ENCODE measurements at regions not wholly inside any gene's neighbourhood (a gene's known extent, or its start where the extent isn't known, plus 50 kb on each side); places are given as distances from the start of the nearest gene placed in this dataset.

DNA sequence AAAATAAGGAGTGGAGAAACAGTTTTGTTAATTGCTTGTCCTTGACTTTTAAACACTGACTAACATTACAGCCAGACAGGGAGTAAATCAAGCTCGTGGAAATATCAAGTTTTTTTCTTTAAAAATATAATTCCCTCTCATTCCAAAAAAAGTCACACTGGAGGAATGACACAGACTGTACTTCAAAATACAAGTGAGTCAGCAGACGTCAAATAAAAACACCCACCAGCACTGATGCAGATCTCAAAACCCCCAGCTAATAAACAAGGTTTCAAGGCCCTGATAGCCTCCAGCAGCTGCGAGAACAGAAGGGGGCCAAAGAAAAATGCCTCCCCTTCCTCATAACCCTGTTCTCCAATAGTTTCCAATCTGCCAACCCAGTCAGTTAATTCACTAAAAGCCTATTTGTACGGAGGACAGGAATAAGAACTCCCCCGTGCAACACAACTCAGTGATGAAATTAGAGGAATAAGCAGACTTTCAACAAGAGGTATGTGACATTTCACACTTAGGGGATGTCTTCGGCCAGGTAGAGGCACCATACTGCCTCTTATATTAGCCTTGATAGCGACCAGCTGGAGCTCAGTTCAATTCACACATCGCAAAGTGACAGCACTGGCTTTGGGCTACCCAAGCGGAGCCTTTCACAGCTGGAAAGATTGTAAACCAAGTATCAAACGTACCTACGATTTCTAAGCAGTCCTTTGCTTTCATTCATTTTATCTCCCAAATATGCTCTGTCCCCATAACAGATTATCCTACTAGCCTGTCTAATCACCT, 561.0 kb upstream of the KLF12 start:
- DNase-seq: no peak
- Mint-ChIP-seq H3K9me3 (peaks cover 0 to 3% (median 0%) of the 10 kb centered on the region in 9 donors), H3K4me3 (no peak overlapping the region), H3K27ac (no peak overlapping the region), H3K4me1 (no peaks in the 10 kb centered on the region), H3K36me3 (no peaks in the 10 kb centered on the region), H3K27me3 (peaks cover 0 to 5% (median under 1%) of the 10 kb centered on the region in 5 donors)
- POLR2A ChIA-PET: no interaction called here
- ATAC-seq: no peak

DNA sequence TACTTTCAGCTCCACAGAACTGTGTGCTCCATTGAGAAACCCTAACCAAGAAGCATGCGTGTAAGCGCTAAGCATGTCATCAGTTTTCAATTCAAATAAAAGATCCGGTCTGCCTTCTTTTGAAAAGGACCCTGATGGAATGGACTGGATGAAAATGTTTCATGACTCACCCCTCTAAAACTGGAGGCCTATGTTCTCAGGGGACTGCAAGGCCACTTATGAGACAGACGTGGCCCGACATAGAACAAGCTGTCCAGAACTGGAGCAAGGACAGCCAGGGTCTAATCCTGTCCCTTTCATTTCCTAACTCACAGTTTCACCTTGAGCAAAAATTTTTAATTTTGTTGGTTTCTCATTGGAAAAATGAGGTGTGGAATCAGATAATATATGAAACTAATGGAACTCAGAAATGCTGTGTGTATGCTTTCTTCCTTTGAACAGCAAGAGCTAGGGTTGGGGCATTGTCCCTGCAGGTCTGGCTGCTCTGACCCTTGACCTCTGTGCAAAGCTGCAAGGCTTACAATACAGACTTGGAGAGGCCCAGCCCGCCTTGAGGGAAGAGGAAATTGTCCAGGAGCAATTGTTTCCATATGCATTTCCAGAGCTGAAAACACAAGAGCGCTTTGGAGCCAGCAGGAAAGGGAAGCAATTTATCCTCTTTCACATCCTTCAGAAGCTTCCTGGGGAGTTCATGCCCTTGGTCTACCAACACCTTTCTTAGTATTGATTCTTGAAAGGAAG, 553.4 kb upstream of the KLF12 start:
- no peak overlapping the region for H3K4me3 Mint-ChIP-seq
- H3K9me3 Mint-ChIP-seq: peaks cover 2 to 19% (median 9%) of the 10 kb centered on the region in 9 donors
- H3K27ac Mint-ChIP-seq: no peak overlapping the region
- POLR2A ChIA-PET: no interaction called here
- no peak for ATAC-seq
- peaks cover 0 to 8% (median 1%) of the 10 kb centered on the region in 5 donors for H3K27me3 Mint-ChIP-seq
- no peaks in the 10 kb centered on the region for H3K36me3 Mint-ChIP-seq
- H3K4me1 Mint-ChIP-seq: no peaks in the 10 kb centered on the region
- no peak for DNase-seq

DNA sequence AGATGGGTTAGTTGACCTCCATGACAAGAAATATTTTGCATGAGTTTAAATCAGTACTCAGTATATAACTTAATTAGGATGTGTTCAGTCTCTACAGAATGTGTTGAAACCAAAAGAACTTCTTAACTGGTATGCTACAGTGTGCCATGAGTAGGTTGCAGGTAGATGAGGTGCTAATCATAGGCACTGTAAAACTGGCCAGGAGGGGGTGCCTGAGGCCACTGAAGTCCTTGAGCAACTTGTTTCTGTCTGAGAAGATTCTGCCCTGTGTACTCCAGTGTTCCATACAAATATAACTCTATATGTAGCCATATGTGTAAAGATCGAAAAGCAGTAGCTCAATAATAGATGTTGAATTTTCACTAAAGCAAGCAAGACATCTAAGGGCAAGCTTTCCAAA, 549.2 kb upstream of the KLF12 start:
- DNase-seq (no peak), ATAC-seq (no peak)
- Mint-ChIP-seq H3K4me3 (no peak overlapping the region), H3K9me3 (peaks cover 2 to 19% (median 9%) of the 10 kb centered on the region in 9 donors), H3K36me3 (no peaks in the 10 kb centered on the region), H3K27me3 (peaks cover 0 to 7% (median 2%) of the 10 kb centered on the region in 5 donors), H3K27ac (no peak overlapping the region), H3K4me1 (no peaks in the 10 kb centered on the region)
- POLR2A ChIA-PET: no interaction called here

DNA sequence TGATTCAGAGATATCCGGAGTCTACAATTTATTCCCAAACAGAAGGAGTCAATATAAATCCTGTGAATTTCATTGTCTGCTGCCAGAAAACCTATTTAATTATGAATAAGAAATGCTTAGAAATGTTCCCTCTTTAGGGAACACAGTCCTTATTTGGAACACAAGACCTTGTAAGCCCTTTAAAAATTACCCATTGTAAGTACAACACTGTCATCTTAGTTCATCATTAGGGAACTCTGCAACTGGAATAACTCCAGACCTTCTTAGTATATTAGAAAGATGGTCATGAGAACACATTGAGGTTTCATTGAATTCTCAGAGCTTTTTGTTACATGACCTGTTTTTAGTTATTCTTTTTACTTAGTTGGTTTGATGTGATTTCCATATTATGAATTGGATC, 548.5 kb upstream of the KLF12 start:
- H3K4me3 Mint-ChIP-seq: no peak overlapping the region
- H3K36me3 Mint-ChIP-seq: no peaks in the 10 kb centered on the region
- H3K4me1 Mint-ChIP-seq: no peaks in the 10 kb centered on the region
- DNase-seq (no peak), ATAC-seq (no peak)
- H3K9me3 Mint-ChIP-seq: peaks cover 2 to 19% (median 9%) of the 10 kb centered on the region in 9 donors
- H3K27ac Mint-ChIP-seq: no peak overlapping the region
- H3K27me3 Mint-ChIP-seq: peaks cover 0 to 7% (median 2%) of the 10 kb centered on the region in 5 donors
- POLR2A ChIA-PET: no interaction called here

DNA sequence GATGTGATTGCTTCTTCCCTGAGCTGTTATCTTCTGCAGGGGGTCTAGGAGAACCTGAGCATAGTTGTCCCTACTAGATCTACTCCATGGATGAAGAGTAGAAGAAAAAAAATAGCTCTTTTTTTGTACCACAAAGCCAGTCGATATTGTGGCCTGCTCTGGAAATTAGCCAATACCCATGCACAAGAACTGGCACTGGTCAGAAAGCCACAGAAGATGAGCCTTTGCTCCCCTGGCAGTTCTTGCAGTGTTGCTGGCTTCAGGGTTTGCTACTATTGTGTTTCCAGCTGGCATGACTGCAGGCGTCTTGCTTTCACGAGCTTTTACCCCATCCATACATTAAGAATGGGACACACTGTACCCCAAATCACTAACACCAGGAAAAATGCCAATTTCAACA, 547.7 kb upstream of the KLF12 start:
- no peaks in the 10 kb centered on the region for H3K36me3 Mint-ChIP-seq
- H3K4me1 Mint-ChIP-seq: no peaks in the 10 kb centered on the region
- H3K4me3 Mint-ChIP-seq: no peak overlapping the region
- H3K9me3 Mint-ChIP-seq: peaks cover 2 to 19% (median 9%) of the 10 kb centered on the region in 9 donors
- ATAC-seq (no peak), DNase-seq (no peak)
- POLR2A ChIA-PET: no interaction called here
- no peak overlapping the region for H3K27ac Mint-ChIP-seq
- peaks cover 0 to 7% (median 2%) of the 10 kb centered on the region in 5 donors for H3K27me3 Mint-ChIP-seq

DNA sequence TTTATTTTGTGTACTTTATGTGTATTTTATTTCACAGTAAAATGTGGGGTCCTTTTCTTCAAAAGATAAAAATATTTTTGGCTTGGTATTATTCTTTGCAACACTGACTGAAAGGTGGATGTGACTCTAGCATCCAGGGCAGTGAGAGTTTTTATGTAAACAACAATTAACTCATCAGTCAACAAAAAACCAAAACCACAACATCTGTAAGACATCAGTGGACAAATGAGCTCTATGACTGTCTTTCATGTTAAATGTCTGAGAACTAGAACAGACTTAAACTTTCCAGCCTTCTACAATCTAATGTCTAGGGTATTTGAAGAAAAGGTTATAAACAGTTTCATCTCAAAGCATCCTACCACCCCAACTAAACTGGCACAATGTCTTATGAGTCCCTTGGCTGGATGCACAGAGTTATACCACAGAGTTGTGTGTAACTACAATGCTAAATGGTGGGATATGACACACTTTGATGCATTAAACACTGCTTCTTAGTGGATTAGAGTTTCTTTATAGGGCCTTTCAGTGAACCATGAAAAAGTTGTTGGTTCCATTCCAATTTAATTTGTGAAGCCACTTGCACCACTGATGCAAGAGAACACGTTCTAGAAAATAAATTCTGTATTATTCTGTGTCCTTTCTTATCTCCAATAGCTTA, 544.2 kb upstream of the KLF12 start:
- Mint-ChIP-seq H3K27me3 (peaks cover 0 to 9% (median 2%) of the 10 kb centered on the region in 5 donors), H3K27ac (no peak overlapping the region), H3K36me3 (no peaks in the 10 kb centered on the region), H3K9me3 (peaks cover 0 to 2% (median 0%) of the 10 kb centered on the region in 9 donors), H3K4me1 (no peaks in the 10 kb centered on the region), H3K4me3 (no peak overlapping the region)
- no peak for ATAC-seq
- POLR2A ChIA-PET: no interaction called here
- DNase-seq: no peak

DNA sequence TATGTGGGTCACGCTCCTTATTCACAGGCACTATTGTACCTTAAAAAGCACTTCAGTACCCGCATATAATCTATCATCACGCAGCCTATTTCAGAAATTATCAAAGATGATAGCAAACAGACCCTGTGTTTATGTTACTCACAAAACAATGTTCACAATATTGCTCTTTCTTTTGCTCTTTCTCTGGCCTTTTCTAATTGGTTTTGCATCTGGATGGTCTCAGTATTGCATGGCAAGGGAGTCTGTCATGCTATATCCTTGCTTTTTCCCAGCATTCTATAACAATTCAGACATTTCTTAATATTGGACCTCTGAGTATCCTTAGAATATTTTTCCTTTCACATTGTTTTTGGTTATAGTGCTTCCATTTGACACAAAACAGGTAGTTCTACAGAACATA, 541.8 kb upstream of the KLF12 start:
- H3K4me3 Mint-ChIP-seq: no peak overlapping the region
- no peaks in the 10 kb centered on the region for H3K4me1 Mint-ChIP-seq
- no peaks in the 10 kb centered on the region for H3K9me3 Mint-ChIP-seq
- DNase-seq (no peak), ATAC-seq (no peak)
- POLR2A ChIA-PET: no interaction called here
- peaks cover 0 to 7% (median 2%) of the 10 kb centered on the region in 5 donors for H3K27me3 Mint-ChIP-seq
- no peaks in the 10 kb centered on the region for H3K36me3 Mint-ChIP-seq
- H3K27ac Mint-ChIP-seq: no peak overlapping the region

DNA sequence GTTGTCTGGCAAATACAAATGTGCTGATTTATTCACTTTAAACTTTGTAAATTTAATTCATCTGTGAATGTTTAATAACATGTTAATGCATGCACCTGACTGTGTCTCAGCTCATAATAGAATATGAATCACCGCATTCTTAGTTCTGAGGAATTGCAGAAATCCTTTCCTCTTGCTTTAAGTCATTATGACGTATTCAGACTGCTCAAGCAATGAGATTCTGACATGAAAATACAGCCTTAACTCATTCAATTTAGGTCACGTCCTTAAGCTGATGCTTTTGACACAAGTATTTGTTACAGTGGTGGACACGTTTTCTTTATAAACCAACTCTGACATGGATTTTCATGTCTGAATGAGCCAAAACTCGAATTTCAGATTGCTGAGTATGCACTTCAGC, 541.0 kb upstream of the KLF12 start:
- H3K9me3 Mint-ChIP-seq: no peaks in the 10 kb centered on the region
- no peaks in the 10 kb centered on the region for H3K4me1 Mint-ChIP-seq
- H3K27ac Mint-ChIP-seq: no peak overlapping the region
- no peaks in the 10 kb centered on the region for H3K36me3 Mint-ChIP-seq
- peaks cover 0 to 3% (median 0%) of the 10 kb centered on the region in 5 donors for H3K27me3 Mint-ChIP-seq
- POLR2A ChIA-PET: no interaction called here
- no peak for ATAC-seq
- no peak for DNase-seq
- no peak overlapping the region for H3K4me3 Mint-ChIP-seq

DNA sequence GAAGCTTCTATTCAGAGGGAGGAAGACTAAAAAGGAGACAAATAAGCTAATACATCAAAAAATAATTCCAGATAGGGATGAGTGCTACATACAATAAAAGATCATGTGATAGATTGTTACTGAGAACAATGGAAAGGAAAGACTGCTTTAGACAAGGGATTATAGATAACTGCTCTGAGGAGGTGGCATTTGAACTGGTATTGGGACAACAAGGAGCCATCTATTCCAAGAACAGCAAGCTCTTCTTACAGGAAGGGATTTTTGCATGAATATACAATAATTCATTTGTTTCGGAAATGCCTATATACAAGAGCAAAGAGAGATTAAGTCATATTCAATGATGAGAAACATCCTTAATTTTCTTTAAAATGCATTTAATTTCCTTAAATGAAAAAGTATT, 540.5 kb upstream of the KLF12 start:
- no peak overlapping the region for H3K27ac Mint-ChIP-seq
- ATAC-seq: no peak
- no peak for DNase-seq
- POLR2A ChIA-PET: no interaction called here
- H3K4me1 Mint-ChIP-seq: no peaks in the 10 kb centered on the region
- no peaks in the 10 kb centered on the region for H3K36me3 Mint-ChIP-seq
- no peaks in the 10 kb centered on the region for H3K9me3 Mint-ChIP-seq
- H3K27me3 Mint-ChIP-seq: peaks cover 0 to 3% (median 0%) of the 10 kb centered on the region in 5 donors
- H3K4me3 Mint-ChIP-seq: no peak overlapping the region

DNA sequence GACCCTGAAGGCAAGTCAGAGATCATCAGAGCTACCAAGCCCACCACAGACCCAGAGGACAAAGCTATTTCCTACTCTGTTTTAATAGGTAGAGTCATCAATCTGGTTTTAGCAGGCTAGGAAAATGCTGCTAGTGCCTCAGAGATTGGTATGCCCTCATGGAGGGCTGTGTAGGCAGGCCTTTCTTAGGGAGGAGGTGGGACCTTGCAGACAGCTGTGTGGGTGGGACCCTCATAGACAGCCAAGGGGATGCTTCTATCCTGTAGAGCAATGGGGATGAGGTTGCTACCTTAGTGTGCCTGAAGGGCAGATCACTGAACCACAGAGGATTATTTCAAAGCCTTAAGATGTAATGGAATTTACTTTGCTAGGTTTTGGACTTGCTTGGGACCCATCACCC, 534.9 kb upstream of the KLF12 start:
- POLR2A ChIA-PET: no interaction called here
- Mint-ChIP-seq H3K4me1 (no peaks in the 10 kb centered on the region), H3K36me3 (no peaks in the 10 kb centered on the region), H3K27me3 (peaks cover 0 to 14% (median 2%) of the 10 kb centered on the region in 5 donors), H3K4me3 (no peak overlapping the region), H3K9me3 (no peaks in the 10 kb centered on the region), H3K27ac (no peak overlapping the region)
- no peak for ATAC-seq
- no peak for DNase-seq

DNA sequence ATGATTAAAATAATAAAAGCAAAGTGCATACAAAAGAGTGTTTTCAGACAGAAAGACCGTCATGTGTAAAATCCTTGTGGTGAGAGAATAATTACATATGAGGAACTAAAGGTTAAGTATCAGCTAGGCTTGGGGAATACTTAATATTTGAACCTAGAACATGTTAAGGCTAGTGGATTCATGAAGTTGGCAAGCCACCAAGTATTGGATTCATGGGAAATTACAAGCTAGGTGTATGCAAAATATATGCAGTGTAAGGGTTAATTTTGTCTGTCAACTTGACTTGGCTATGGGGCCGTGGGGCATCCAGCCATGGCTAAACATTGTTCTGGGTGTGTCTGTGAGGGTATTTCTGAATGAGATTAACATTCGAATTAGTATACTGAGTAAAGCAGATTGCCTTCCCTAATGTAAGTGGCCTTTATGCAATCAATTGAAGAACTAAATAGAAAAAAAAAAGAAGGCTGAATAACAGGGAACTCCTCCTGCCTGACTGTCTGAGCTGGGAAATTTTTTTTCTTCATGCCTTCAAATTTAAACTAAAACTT, 533.5 kb upstream of the KLF12 start:
- Mint-ChIP-seq H3K9me3 (no peaks in the 10 kb centered on the region), H3K27me3 (peaks cover 1 to 14% (median 6%) of the 10 kb centered on the region in 5 donors), H3K36me3 (no peaks in the 10 kb centered on the region), H3K4me1 (no peaks in the 10 kb centered on the region), H3K4me3 (no peak overlapping the region), H3K27ac (no peak overlapping the region)
- DNase-seq (no peak), ATAC-seq (no peak)
- POLR2A ChIA-PET: no interaction called here

DNA sequence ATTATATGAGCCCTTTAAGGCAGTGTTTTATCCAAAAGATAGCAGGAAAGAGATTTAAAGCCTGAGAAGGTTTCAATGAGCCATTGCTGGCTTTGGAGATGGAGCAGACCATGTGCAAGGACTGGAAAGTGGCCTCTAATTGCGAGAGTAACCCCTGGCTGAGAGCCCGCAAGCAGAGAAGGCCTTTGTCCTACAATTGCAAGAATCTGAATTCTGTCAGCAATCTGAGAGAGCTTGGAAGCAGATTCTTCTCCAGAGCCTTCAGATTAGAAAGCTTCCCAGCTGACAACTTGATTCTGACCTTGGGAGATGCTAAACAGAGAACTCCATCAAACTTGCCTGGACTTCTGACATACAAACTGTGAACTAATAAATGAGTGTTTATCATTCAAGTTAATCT, 528.7 kb upstream of the KLF12 start:
- DNase-seq (no peak), ATAC-seq (no peak)
- Mint-ChIP-seq H3K4me1 (no peaks in the 10 kb centered on the region), H3K27me3 (peaks cover 1 to 14% (median 8%) of the 10 kb centered on the region in 5 donors), H3K4me3 (no peak overlapping the region), H3K27ac (no peak overlapping the region), H3K9me3 (peaks cover 0 to 2% (median 0%) of the 10 kb centered on the region in 9 donors), H3K36me3 (no peaks in the 10 kb centered on the region)
- POLR2A ChIA-PET: no interaction called here

DNA sequence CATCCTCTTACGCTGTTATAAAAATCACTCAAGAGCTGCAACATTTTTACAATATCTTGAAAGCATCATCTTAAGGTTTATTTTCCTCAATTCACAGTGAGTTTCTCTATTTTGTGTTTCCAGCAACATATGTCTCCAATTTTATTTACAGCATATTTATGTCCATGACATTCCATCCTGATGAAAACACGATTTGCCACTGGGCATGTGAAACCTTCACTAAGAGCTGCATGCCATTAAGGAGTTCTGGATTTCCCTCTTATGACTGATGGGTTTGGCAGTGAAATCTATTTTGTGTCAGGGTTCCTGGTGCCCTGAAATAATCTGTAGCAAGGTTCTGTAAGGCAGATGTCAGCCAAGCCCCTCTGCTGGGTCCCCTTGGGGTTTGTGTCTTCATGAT, 527.6 kb upstream of the KLF12 start:
- POLR2A ChIA-PET: no interaction called here
- Mint-ChIP-seq H3K9me3 (peaks cover 0 to 13% (median 2%) of the 10 kb centered on the region in 9 donors), H3K27ac (peak overlapping the region in 1 of 10 donors; percentile 31), H3K27me3 (peaks cover 1 to 9% (median 3%) of the 10 kb centered on the region in 5 donors), H3K4me1 (no peaks in the 10 kb centered on the region), H3K4me3 (no peak overlapping the region), H3K36me3 (no peaks in the 10 kb centered on the region)
- DNase-seq: no peak
- no peak for ATAC-seq
